ENCODE measurements at regions not wholly inside any gene's neighbourhood (a gene's known extent, or its start where the extent isn't known, plus 50 kb on each side); places are given as distances from the start of the nearest gene placed in this dataset.

GRCh38 chr4:177057186-177057585 lies 252.5 kb upstream of the NEIL3 start:
- TF ChIP-seq POLR2A (IDR thresholded peaks at IDR 0.05), result no peak
- TF ChIP-seq, protein P1, sequence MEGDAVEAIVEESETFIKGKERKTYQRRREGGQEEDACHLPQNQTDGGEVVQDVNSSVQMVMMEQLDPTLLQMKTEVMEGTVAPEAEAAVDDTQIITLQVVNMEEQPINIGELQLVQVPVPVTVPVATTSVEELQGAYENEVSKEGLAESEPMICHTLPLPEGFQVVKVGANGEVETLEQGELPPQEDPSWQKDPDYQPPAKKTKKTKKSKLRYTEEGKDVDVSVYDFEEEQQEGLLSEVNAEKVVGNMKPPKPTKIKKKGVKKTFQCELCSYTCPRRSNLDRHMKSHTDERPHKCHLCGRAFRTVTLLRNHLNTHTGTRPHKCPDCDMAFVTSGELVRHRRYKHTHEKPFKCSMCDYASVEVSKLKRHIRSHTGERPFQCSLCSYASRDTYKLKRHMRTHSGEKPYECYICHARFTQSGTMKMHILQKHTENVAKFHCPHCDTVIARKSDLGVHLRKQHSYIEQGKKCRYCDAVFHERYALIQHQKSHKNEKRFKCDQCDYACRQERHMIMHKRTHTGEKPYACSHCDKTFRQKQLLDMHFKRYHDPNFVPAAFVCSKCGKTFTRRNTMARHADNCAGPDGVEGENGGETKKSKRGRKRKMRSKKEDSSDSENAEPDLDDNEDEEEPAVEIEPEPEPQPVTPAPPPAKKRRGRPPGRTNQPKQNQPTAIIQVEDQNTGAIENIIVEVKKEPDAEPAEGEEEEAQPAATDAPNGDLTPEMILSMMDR (IDR thresholded peaks at IDR 0.05), result no peak

Data from heart left ventricle (tissue), 13 donors.